WI38 (cell line): ENCODE measurements at regions not wholly inside any gene's neighbourhood (a gene's known extent, or its start where the extent isn't known, plus 50 kb on each side); places are given as distances from the start of the nearest gene placed in this dataset.

Source experiments
- H3K4me3 ChIP-seq: 2 replicates; pipeline ENCODE4 v1.5.1; 2011; ENCODE audit warnings: low read depth, mild to moderate bottlenecking, control low read depth, low read length
- TF ChIP-seq, protein P1 (sequence below): IDR thresholded peaks from 2 replicates; pipeline ENCODE4 v1.5.1; 2012; ENCODE audit warnings: low read depth, mild to moderate bottlenecking, control low read depth, low read length

DNA sequence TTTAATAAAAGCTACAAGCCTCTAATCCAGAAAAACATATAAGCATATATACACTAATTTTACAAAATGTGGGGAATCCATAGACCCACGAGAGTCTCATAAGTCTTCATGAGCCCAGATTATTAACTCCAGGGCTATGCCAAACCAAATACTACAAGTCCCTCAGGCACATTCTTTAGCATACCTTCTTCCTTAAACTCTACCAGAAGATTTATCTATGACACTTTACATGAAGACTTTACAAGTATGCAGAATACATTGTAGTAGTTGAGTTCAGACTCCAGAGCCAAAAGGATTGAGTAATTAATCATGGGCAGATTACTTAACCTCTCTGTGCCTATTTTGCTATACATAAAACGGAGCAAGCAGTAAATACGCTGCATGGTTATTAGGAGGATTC, 793.7 kb upstream of the ADGRL2 start:
- no peak overlapping the region for H3K4me3 ChIP-seq
- TF ChIP-seq, protein P1, sequence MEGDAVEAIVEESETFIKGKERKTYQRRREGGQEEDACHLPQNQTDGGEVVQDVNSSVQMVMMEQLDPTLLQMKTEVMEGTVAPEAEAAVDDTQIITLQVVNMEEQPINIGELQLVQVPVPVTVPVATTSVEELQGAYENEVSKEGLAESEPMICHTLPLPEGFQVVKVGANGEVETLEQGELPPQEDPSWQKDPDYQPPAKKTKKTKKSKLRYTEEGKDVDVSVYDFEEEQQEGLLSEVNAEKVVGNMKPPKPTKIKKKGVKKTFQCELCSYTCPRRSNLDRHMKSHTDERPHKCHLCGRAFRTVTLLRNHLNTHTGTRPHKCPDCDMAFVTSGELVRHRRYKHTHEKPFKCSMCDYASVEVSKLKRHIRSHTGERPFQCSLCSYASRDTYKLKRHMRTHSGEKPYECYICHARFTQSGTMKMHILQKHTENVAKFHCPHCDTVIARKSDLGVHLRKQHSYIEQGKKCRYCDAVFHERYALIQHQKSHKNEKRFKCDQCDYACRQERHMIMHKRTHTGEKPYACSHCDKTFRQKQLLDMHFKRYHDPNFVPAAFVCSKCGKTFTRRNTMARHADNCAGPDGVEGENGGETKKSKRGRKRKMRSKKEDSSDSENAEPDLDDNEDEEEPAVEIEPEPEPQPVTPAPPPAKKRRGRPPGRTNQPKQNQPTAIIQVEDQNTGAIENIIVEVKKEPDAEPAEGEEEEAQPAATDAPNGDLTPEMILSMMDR = no peak

DNA sequence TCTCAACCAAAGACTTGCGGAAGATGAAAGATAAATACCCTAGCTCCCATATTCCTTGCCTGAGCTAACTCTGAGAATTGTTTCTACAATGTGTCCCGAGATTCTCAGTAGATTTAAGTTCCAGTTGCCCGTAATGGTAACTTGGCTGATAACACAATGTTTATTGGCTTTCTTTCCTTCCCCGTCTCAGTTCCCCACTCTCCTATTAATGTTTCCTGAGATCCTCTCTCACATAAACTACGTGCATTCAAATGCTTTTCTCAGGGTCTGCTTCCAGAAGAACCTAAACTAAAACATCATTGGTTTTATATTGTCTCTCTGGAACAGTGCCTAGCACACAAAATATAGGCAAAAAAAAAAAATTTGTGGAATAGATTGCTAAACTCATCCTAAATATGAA, 794.2 kb upstream of the ADGRL2 start:
- H3K4me3 ChIP-seq = no peak overlapping the region
- TF ChIP-seq, protein P1 = no peak

DNA sequence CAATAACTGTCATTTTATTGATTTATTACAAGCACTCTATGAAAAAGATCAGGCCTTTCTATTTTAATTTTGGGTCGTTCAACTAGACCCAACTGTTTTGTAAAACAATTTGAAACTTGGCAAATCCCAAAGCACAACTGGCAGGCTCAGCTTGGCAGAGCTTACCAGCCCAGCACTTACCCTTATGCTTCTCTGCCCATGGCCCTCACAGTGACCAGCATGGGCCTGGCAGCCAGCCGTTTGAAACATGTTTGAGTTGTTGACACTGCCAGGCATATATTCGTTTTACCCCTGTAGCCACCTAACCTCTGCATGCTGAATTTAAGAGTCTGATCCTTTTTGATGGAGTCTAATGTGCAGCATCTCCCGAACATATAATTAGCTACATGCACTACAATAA, 796.7 kb upstream of the ADGRL2 start:
- TF ChIP-seq, protein P1 = no peak
- H3K4me3 ChIP-seq = no peak overlapping the region

DNA sequence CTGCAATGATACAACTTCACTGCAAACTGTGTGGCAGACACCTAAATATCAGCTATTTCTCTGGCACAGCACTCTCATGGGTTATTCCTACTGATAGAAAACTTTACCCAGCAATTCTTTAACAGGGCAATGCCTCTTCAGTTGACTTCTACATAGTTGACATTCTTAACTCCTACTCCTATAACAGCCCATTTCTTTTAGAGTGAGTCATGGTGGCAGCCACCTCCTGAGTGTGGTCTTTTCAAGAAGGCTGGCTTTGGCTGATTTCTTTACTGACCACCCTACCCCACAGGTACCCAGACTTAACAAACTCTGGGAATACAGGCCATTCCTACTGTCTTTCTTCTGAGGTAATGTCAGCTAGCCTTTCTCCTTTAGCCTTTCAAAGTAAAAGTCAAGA, 805.8 kb upstream of the ADGRL2 start:
- H3K4me3 ChIP-seq = no peak overlapping the region
- TF ChIP-seq, protein P1 = no peak

GRCh38 chr1:80994038-80994437, 806.7 kb upstream of the ADGRL2 start:
- H3K4me3 ChIP-seq = no peak overlapping the region
- TF ChIP-seq, protein P1 = no peak

DNA sequence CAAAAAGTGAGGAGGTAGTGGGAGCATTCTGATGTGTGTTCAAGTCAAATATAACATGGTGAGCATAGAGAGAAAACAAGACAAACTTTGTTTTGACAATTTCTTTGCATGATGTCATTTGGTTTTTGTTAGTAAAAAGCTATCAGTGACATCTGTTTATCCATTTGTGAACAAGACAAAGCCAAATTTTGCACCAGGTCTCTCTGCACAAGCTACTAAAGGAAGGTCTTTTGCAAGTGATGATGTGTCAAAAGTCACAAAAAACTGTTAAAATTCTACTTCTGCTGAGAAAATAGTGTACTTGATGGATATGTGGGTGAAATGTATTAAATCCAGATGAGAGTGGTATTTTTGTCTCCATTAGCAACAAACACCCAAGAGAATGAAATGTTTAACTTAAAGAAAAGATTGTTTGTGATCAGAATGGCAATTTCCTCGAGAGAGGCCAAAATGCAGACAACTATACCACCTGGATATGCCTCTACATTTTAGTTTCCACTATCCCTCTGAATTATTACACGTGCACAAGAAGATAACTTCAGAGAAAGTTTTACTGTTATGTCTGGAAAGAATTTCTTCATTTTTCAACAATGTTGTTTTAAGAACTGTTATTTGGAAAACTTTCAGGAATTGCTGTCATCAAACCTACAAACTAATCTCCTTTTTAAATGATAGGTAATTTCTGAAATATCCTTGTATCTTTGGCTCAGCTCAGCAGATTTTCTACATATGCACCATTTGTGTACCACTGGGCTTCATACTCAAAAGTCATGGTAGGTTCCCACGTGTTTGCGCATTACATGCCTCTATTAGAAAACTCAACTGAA, 807.4 kb upstream of the ADGRL2 start:
- TF ChIP-seq, protein P1 = no peak

GRCh38 chr1:80989455-80989854, 811.3 kb upstream of the ADGRL2 start:
- TF ChIP-seq, protein P1 = no peak
- no peak overlapping the region for H3K4me3 ChIP-seq

More for the DNA sequence above, 807.4 kb upstream of the ADGRL2 start:
- H3K4me3 ChIP-seq = no peak overlapping the region
